ES-I3 (cell line): ENCODE measurements at regions not wholly inside any gene's neighbourhood (a gene's known extent, or its start where the extent isn't known, plus 50 kb on each side); places are given as distances from the start of the nearest gene placed in this dataset.

Source experiments
- H3K36me3 ChIP-seq: 2 replicates; pipeline ENCODE4 v1.6.1; 2013; ENCODE audit warnings: mild to moderate bottlenecking, low read length, control low read depth, moderate library complexity; ENCODE audit not compliant: insufficient read depth
- H3K4me1 ChIP-seq: 2 replicates; pipeline ENCODE4 v1.6.1; 2013; ENCODE audit warnings: mild to moderate bottlenecking, control low read depth, low read length; ENCODE audit not compliant: insufficient read depth
- H3K9ac ChIP-seq: 2 replicates; pipeline ENCODE4 v1.6.1; 2013; ENCODE audit warnings: low read depth, mild to moderate bottlenecking, low read length, moderate library complexity
- H3K9me3 ChIP-seq: 2 replicates; pipeline ENCODE4 v1.6.1; 2013; ENCODE audit warnings: mild to moderate bottlenecking, low read length, moderate library complexity; ENCODE audit not compliant: control insufficient read depth, insufficient read depth

DNA sequence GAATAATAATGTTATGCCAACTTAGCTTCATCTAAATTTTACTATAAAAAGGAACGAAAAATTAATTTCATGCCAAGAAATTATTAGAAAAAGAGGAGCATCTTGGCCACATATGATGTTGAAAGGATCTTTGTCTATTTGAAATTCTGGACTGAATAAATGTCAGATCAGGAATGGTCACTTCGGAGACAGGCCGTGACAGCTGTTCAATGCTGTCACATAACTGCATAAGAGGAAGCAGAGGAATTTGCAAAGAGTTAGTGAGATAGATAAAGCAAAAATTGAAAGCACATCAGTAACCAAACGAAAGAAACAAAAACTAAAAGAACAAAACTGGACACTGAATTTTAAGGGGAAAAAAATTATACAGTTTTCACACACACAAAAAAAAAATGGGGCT, 100.9 kb downstream of the GASK1B start:
- Histone ChIP-seq H3K9me3 (no peaks in the 10 kb centered on the region), H3K4me1 (no peaks in the 10 kb centered on the region), H3K36me3 (no peaks in the 10 kb centered on the region), H3K9ac (no peak overlapping the region)

- Histone ChIP-seq H3K36me3 (no peaks in the 10 kb centered on the region), H3K9ac (no peak overlapping the region), H3K9me3 (no peaks in the 10 kb centered on the region), H3K4me1 (no peaks in the 10 kb centered on the region)
Observed at GRCh38 chr4:158068068-158068467, 104.8 kb downstream of the GASK1B start.

GRCh38 chr4:158067646-158068045, 105.2 kb downstream of the GASK1B start:
- Histone ChIP-seq H3K9me3 (no peaks in the 10 kb centered on the region), H3K36me3 (no peaks in the 10 kb centered on the region), H3K9ac (no peak overlapping the region), H3K4me1 (no peaks in the 10 kb centered on the region)

DNA sequence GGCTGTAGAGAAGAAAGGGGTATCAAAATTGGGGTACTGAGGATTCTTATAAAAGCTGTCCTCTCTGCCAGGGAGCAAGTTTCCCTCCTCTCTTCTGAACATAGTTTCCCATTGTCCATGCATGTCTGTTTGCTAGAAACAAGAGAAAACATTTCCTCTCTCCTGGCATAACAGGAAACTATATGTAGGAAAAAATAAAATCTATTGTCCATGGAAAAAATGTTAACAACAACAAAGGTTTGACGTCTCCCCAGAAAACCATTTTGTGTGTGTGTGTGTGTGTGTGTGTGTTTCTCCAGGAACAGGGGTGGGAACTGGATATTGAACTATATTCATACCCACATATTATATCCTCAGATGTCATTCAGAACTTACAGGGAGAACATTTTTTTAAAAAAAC, 107.2 kb downstream of the GASK1B start:
- no peaks in the 10 kb centered on the region for H3K36me3 ChIP-seq
- H3K9me3 ChIP-seq, result no peaks in the 10 kb centered on the region
- no peaks in the 10 kb centered on the region for H3K4me1 ChIP-seq
- H3K9ac ChIP-seq, result no peak overlapping the region

GRCh38 chr4:158065176-158065575, 107.6 kb downstream of the GASK1B start:
- no peaks in the 10 kb centered on the region for H3K9me3 ChIP-seq
- no peak overlapping the region for H3K9ac ChIP-seq
- no peaks in the 10 kb centered on the region for H3K36me3 ChIP-seq
- no peaks in the 10 kb centered on the region for H3K4me1 ChIP-seq

- H3K9me3 ChIP-seq, result no peaks in the 10 kb centered on the region
- H3K36me3 ChIP-seq, result no peaks in the 10 kb centered on the region
- H3K9ac ChIP-seq, result no peak overlapping the region
- H3K4me1 ChIP-seq, result no peaks in the 10 kb centered on the region
Observed at GRCh38 chr4:158056689-158057245, 116.1 kb downstream of the GASK1B start.

DNA sequence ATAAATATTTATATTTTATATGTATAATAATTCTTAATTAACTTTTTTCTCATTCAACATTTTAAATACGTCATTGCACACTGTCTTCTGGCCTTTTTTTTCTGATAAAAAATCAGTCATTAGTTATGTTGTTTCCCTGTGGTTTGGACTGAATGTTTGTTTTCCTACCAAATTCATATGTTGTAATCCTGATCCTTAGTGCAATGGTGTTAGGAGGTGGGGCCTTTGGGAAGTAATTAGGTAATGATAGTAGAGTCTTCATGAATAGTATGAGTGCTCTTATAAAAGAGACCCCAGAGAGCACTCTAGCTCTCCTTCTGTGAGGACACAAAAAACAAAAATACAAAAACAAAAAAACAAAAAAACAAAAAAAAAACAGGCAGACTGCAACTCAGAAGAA, 117.2 kb downstream of the GASK1B start:
- H3K36me3 ChIP-seq, result no peaks in the 10 kb centered on the region
- no peaks in the 10 kb centered on the region for H3K9me3 ChIP-seq
- H3K9ac ChIP-seq, result no peak overlapping the region
- H3K4me1 ChIP-seq, result no peaks in the 10 kb centered on the region

- H3K4me1 ChIP-seq, result no peaks in the 10 kb centered on the region
- H3K9me3 ChIP-seq, result no peaks in the 10 kb centered on the region
- no peaks in the 10 kb centered on the region for H3K36me3 ChIP-seq
- H3K9ac ChIP-seq, result no peak overlapping the region
Observed at GRCh38 chr4:158053801-158054200, 119.0 kb downstream of the GASK1B start.

DNA sequence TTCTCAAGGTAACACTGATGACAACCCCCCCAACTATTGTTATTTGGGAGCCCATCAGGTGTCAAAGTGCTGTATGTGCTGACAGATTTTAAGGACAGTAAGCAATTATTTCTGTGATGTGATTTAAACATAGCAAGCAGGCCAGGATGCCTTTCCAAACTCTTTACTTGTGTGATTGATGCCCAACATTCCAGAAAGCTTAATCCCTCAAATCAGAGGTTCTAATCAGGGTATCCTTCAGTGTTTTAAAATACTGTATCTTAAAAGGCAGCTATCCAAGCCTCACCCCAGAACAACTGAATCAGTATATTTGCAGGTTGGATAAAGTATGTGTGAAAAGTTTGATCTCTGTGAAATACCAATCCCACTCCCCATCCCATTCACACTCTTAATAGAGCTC, 119.7 kb downstream of the GASK1B start:
- Histone ChIP-seq H3K9me3 (no peaks in the 10 kb centered on the region), H3K4me1 (no peaks in the 10 kb centered on the region), H3K36me3 (no peaks in the 10 kb centered on the region), H3K9ac (no peak overlapping the region)

- H3K36me3 ChIP-seq, result no peaks in the 10 kb centered on the region
- H3K9me3 ChIP-seq, result no peaks in the 10 kb centered on the region
- H3K4me1 ChIP-seq, result no peaks in the 10 kb centered on the region
- H3K9ac ChIP-seq, result no peak overlapping the region
Observed at GRCh38 chr4:158051401-158052235, 121.2 kb downstream of the GASK1B start.

DNA sequence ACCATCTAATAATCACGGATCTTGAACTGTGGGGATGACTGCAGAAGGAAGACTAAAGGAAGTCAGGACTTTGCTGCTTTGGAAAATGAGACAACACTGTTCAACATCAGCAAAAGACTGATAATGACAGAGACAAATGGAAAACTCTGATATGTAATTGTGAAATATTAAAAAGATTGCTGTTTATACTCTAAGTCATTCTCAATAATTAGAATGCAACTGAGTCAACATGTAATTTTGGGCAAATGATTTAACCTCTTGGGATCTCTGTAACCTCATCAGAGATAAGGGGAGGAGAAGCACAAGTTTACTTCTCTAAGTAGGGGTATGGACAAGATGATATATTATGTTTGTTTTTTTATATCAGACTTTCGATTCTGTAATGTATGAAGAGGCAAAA, 121.9 kb downstream of the GASK1B start:
- no peak overlapping the region for H3K9ac ChIP-seq
- H3K36me3 ChIP-seq, result no peaks in the 10 kb centered on the region
- H3K4me1 ChIP-seq, result no peaks in the 10 kb centered on the region
- no peaks in the 10 kb centered on the region for H3K9me3 ChIP-seq

DNA sequence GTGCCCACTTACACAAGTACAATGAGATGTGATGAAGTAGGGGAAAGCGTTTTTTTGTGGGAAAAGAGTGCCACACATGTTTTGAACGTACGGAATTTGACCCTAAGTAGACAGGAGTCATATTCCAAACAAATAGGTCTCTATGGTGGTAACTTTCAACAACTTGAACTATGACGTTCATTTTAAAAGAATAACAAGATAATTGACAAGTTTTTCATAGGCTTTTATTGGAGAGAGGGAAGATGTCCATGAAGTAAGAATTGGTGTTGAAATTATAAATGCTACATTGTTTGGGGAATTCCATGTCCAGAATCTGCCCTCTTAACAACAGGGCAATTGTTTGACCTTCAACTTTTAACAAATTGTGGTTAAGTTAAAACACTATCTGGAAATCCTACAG, 126.5 kb downstream of the GASK1B start:
- Histone ChIP-seq H3K9me3 (no peaks in the 10 kb centered on the region), H3K36me3 (no peaks in the 10 kb centered on the region), H3K4me1 (no peaks in the 10 kb centered on the region), H3K9ac (no peak overlapping the region)

DNA sequence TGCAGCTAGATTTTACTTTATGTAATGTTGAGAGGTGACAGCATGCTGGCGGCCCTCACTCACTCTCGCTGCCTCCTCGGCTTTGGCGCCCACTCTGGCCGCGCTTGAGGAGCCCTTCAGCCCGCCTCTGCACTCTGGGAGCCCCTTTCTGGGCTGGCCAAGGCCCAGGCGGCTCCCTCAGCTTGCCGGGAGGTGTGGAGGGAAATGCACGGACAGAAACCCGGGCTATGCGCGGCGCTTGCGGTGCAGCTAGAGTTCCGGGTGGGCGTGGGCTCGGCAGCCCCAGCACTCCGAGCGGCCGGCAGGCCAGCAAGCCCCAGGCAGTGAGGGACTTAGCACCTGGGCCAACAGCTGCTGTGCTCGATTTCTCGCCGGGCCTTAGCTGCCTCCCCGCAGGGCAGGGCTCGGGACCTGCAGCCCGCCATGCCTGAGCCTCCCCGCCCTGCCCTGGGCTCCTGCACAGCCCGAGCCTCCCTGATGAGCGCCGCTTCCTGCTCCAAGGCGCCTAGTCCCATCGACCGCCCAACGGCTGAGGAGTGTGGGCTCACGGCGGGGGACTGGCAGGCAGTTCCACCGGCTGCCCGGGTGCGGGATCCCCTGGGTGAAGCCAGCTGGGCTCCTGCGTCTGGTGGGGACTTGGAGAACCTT, 128.7 kb downstream of the GASK1B start:
- H3K4me1 ChIP-seq, result no peaks in the 10 kb centered on the region
- H3K36me3 ChIP-seq, result no peaks in the 10 kb centered on the region
- H3K9ac ChIP-seq, result no peak overlapping the region
- no peaks in the 10 kb centered on the region for H3K9me3 ChIP-seq

GRCh38 chr4:158042591-158043030, 130.2 kb downstream of the GASK1B start:
- Histone ChIP-seq H3K9me3 (no peaks in the 10 kb centered on the region), H3K9ac (no peak overlapping the region), H3K4me1 (no peaks in the 10 kb centered on the region), H3K36me3 (no peaks in the 10 kb centered on the region)

DNA sequence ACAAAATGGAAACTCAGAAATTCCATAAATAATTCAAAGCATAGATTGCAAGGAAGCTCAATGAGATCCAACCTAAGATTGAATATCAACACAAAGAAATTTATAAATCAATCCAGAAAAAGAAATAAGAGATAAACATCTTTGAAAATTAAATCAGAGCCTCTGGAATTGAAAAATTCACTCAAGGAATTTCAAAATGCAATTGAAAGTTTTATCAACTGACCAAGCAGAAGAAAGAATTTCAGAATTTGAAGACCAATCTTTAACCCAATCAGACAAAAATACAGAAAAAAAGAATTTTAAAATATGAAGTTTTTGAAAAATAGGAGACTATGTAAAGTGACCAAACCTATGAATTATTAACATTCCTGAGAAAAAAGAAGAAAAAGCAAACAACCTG, 134.1 kb downstream of the GASK1B start:
- Histone ChIP-seq H3K4me1 (peaks cover 5% of the 10 kb centered on the region; the same call in 1 of the 2 replicates), H3K9ac (no peak overlapping the region), H3K36me3 (no peaks in the 10 kb centered on the region), H3K9me3 (no peaks in the 10 kb centered on the region)
